Nephron progenitor cell (in vitro differentiated cells): ENCODE measurements at regions not wholly inside any gene's neighbourhood (a gene's known extent, or its start where the extent isn't known, plus 50 kb on each side); places are given as distances from the start of the nearest gene placed in this dataset.
A peak's percentile ranks its signal among the peaks of the same experiment; 100 is the strongest.

Experiments used
- DNase-seq: peaks from one replicate; pipeline ENCODE4 v3.0.0; 2021
- H3K27ac Mint-ChIP-seq: 2 replicates; pipeline ENCODE4 v1.8.0; 2021; ENCODE audit warnings: mild to moderate bottlenecking, moderate library complexity, mixed read lengths
- H3K27me3 Mint-ChIP-seq: 2 replicates; pipeline ENCODE4 v1.8.0; 2021; ENCODE audit warnings: mild to moderate bottlenecking, low read depth, mixed read lengths; ENCODE audit not compliant: poor library complexity
- H3K36me3 Mint-ChIP-seq: 2 replicates; pipeline ENCODE4 v1.8.0; 2021; ENCODE audit warnings: low read depth, mixed read lengths
- H3K4me1 Mint-ChIP-seq: 2 replicates; pipeline ENCODE4 v1.8.0; 2021; ENCODE audit warnings: mixed read lengths
- H3K4me3 Mint-ChIP-seq: 2 replicates; pipeline ENCODE4 v1.8.0; 2021; ENCODE audit warnings: mild to moderate bottlenecking, moderate library complexity, mixed read lengths
- H3K9me3 Mint-ChIP-seq: 2 replicates; pipeline ENCODE4 v1.8.0; 2021; ENCODE audit warnings: mild to moderate bottlenecking, moderate library complexity, mixed read lengths
- TF ChIP-seq, protein P1 (sequence below): fragments of 200-600 bp; sonication (generic); IDR thresholded peaks from 2 replicates; pipeline ENCODE4 v1.5.0; 2021; ENCODE audit warnings: antibody characterized with exemption

DNA sequence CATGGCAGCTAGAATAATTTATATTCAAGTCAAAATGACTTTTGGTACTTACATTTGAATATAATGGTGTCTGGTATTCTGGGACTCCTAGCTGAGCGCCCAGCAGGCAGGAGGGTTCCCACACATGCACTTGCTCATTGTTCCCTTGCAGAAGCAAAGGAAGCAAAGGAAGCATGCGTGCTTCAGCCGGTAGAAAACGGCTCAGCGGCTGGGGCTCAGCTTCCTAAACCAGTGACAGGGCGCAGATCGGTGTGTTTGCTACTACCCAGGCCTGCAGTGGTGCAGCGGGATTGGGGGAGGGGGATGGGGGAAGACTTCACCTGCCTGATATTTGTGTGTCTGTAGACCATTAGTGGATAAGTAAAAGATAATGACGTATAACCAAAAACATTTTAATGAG is 978.3 kb upstream of the TENM3 start:
- Mint-ChIP-seq H3K27me3 (peaks cover 2% of the 10 kb centered on the region), H3K36me3 (no peaks in the 10 kb centered on the region), H3K9me3 (no peaks in the 10 kb centered on the region), H3K4me3 (no peak overlapping the region), H3K27ac (no peak overlapping the region), H3K4me1 (peaks cover 22% of the 10 kb centered on the region)
- TF ChIP-seq, protein P1, sequence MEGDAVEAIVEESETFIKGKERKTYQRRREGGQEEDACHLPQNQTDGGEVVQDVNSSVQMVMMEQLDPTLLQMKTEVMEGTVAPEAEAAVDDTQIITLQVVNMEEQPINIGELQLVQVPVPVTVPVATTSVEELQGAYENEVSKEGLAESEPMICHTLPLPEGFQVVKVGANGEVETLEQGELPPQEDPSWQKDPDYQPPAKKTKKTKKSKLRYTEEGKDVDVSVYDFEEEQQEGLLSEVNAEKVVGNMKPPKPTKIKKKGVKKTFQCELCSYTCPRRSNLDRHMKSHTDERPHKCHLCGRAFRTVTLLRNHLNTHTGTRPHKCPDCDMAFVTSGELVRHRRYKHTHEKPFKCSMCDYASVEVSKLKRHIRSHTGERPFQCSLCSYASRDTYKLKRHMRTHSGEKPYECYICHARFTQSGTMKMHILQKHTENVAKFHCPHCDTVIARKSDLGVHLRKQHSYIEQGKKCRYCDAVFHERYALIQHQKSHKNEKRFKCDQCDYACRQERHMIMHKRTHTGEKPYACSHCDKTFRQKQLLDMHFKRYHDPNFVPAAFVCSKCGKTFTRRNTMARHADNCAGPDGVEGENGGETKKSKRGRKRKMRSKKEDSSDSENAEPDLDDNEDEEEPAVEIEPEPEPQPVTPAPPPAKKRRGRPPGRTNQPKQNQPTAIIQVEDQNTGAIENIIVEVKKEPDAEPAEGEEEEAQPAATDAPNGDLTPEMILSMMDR = no peak
- DNase-seq = peak; percentile 18

DNA sequence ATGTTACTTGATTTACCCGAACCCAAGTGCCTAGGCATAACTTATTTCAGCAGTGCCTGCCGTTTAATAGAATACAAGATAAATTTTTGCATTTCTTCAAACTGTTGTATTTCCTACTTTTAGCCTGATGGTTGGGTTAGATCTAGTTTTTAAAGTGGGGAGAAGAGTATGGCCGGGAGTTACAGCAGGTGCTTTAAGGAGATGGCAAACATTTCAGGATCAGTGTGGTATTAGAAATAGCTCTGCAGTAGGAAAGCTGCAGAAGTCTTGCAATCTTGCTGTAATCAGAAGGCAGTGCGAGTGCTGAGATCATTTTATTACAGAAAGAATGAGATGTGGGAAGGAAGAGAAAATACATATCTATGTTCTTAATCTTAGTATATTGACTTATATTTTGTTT is 977.8 kb upstream of the TENM3 start:
- Mint-ChIP-seq H3K36me3 (no peaks in the 10 kb centered on the region), H3K27me3 (peaks cover 2% of the 10 kb centered on the region), H3K27ac (no peak overlapping the region), H3K4me3 (no peak overlapping the region), H3K9me3 (no peaks in the 10 kb centered on the region), H3K4me1 (peaks cover 22% of the 10 kb centered on the region)
- no peak for DNase-seq
- TF ChIP-seq, protein P1 = no peak

DNA sequence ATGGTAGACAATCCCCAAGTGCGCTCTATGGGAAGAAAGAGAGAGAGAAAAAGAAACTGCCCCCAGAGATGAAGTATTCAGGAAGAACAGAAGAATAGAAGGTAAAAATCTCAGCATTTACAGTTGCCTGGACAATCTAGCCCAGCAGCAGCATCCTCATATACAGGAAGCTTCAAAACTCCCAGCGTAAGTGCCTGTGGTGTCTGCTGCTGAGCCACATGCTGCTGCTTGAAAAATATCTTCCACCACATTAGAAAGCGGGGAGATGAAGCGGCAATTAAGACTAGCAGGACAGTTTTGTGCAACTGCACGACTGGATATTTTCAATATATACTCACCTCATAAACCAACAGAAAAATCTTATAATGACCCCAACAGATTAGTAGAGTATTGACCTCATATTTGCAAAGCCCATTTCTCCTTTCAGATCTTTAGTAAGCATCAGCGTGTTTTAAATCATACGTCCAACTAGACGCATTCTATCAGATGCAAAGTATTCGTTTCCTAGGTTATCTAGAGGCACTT is 972.0 kb upstream of the TENM3 start:
- H3K4me3 Mint-ChIP-seq = no peak overlapping the region
- no peak for DNase-seq
- no peaks in the 10 kb centered on the region for H3K27me3 Mint-ChIP-seq
- no peak overlapping the region for H3K27ac Mint-ChIP-seq
- H3K36me3 Mint-ChIP-seq = no peaks in the 10 kb centered on the region
- peaks cover 3% of the 10 kb centered on the region for H3K9me3 Mint-ChIP-seq
- no peaks in the 10 kb centered on the region for H3K4me1 Mint-ChIP-seq
- TF ChIP-seq, protein P1 = no peak

DNA sequence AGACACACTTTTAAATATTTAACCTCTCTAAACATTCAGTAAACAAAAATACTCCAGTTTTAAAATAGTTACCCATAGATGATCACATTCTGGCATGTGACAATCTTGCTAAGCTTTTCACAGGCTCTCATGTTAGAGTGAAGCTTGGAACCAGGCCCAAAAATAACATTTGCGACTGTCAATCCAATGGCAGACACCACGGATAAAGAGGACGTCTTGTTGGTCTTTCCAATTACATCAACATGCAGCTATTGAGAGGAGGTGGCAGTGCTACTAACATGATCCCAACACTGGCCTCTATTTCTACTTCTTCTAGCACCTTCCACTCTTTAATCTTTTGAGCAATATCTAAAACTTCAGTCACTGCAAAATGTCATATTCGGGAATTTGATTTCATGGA is 970.8 kb upstream of the TENM3 start:
- Mint-ChIP-seq H3K27ac (no peak overlapping the region), H3K4me3 (no peak overlapping the region), H3K4me1 (no peaks in the 10 kb centered on the region), H3K27me3 (no peaks in the 10 kb centered on the region), H3K36me3 (no peaks in the 10 kb centered on the region), H3K9me3 (peaks cover 4% of the 10 kb centered on the region)
- TF ChIP-seq, protein P1 = no peak
- DNase-seq = no peak

DNA sequence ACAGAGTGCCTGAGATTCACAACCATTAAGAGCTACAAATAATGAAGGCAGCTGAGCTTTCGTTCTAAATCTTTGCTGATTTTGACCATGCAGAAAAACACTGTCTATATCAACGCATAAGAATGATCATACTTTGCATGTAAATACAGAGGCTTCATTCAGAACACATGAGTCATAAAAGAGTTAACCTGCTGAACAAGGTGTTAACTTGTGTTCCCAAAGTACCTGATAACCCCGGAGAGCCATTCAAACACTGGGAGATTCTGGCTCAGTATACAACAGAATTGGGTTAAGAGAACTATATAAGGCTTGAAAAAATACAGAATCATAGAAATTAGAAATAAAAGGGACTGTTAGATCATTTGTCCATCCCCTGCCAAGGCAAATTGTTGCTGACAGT is 964.3 kb upstream of the TENM3 start:
- no peaks in the 10 kb centered on the region for H3K36me3 Mint-ChIP-seq
- H3K4me3 Mint-ChIP-seq = no peak overlapping the region
- peaks cover 4% of the 10 kb centered on the region for H3K9me3 Mint-ChIP-seq
- H3K4me1 Mint-ChIP-seq = no peaks in the 10 kb centered on the region
- DNase-seq = no peak
- no peak overlapping the region for H3K27ac Mint-ChIP-seq
- H3K27me3 Mint-ChIP-seq = no peaks in the 10 kb centered on the region
- TF ChIP-seq, protein P1 = no peak

DNA sequence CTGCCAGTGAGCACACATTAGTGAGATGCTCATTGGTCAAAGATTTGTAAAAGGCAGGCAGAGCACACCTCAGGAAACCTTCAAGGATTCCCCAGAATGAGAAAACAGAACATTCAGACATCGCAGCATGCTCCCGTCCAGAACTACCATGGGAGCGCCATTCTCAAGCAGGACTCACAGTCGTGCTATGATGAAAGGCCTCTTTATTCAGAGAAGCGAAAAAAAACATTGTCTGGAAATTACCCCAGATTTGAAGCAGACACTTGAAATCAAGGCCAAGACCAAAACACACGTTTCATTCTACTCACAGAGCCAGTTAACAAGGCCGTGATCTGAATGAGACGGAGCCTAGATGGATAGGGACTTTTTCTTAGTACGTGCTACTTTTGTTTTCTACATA is 961.8 kb upstream of the TENM3 start:
- Mint-ChIP-seq H3K27me3 (peaks cover 2% of the 10 kb centered on the region), H3K9me3 (no peaks in the 10 kb centered on the region), H3K4me3 (no peak overlapping the region), H3K27ac (no peak overlapping the region), H3K36me3 (no peaks in the 10 kb centered on the region), H3K4me1 (no peaks in the 10 kb centered on the region)
- DNase-seq = no peak
- TF ChIP-seq, protein P1 = no peak
